Renal pelvis (tissue), 1 donor: ENCODE measurements at regions not wholly inside any gene's neighbourhood (a gene's known extent, or its start where the extent isn't known, plus 50 kb on each side); places are given as distances from the start of the nearest gene placed in this dataset.

Source experiments
- DNase-seq: peaks from one replicate; pipeline ENCODE4 v3.0.0-alpha.2; 2013

- no peak for DNase-seq
These were observed 117.0 kb upstream of the ANKRD55 start for GRCh38 chr5:56350011-56350596.

- no peak for DNase-seq
These were observed 116.3 kb upstream of the ANKRD55 start for GRCh38 chr5:56349461-56349860.

GRCh38 chr5:56346741-56347535, 113.8 kb upstream of the ANKRD55 start:
- no peak for DNase-seq

- no peak for DNase-seq
These were observed 113.0 kb upstream of the ANKRD55 start for GRCh38 chr5:56346044-56346710.

- DNase-seq: no peak
These were observed 112.2 kb upstream of the ANKRD55 start for GRCh38 chr5:56345352-56345751.

- DNase-seq: no peak
These were observed 111.5 kb upstream of the ANKRD55 start for GRCh38 chr5:56344594-56344993.

- no peak for DNase-seq
These were observed 110.9 kb upstream of the ANKRD55 start for GRCh38 chr5:56343988-56344387.

- DNase-seq: no peak
These were observed 109.5 kb upstream of the ANKRD55 start for GRCh38 chr5:56342616-56343015.

GRCh38 chr5:56340196-56340980, 107.3 kb upstream of the ANKRD55 start:
- DNase-seq: no peak

GRCh38 chr5:56339732-56340131, 106.6 kb upstream of the ANKRD55 start:
- DNase-seq: no peak

GRCh38 chr5:56337715-56338319, 104.7 kb upstream of the ANKRD55 start:
- no peak for DNase-seq

- DNase-seq: no peak
These were observed 102.1 kb upstream of the ANKRD55 start for GRCh38 chr5:56335212-56335611.

GRCh38 chr5:56330806-56331205, 97.7 kb upstream of the ANKRD55 start:
- DNase-seq: no peak

- DNase-seq: no peak
These were observed 97.0 kb upstream of the ANKRD55 start for GRCh38 chr5:56330167-56330566.

GRCh38 chr5:56329652-56330051, 96.5 kb upstream of the ANKRD55 start:
- no peak for DNase-seq

GRCh38 chr5:56328753-56329560, 95.8 kb upstream of the ANKRD55 start:
- no peak for DNase-seq

GRCh38 chr5:56327809-56328208, 94.7 kb upstream of the ANKRD55 start:
- DNase-seq: no peak

GRCh38 chr5:56326770-56327169, 93.6 kb upstream of the ANKRD55 start:
- no peak for DNase-seq

- no peak for DNase-seq
These were observed 93.0 kb upstream of the ANKRD55 start for GRCh38 chr5:56326116-56326515.

- DNase-seq: no peak
These were observed 91.9 kb upstream of the ANKRD55 start for GRCh38 chr5:56325039-56325438.

GRCh38 chr5:56323505-56323904, 90.4 kb upstream of the ANKRD55 start:
- no peak for DNase-seq
